Endodermal cell (in vitro differentiated cells): ENCODE measurements at regions not wholly inside any gene's neighbourhood (a gene's known extent, or its start where the extent isn't known, plus 50 kb on each side); places are given as distances from the start of the nearest gene placed in this dataset.

Experiments
- DNase-seq: peaks from one replicate; pipeline ENCODE4 v3.0.0-alpha.2; 2017
- H3K27ac ChIP-seq: 2 replicates; pipeline ENCODE4 v1.5.1; 2013; ENCODE audit warnings: mild to moderate bottlenecking, low read depth, low read length, moderate library complexity
- H3K27me3 ChIP-seq: 2 replicates; pipeline ENCODE4 v1.6.1; 2013; ENCODE audit warnings: mild to moderate bottlenecking, low read length, moderate library complexity; ENCODE audit not compliant: insufficient read depth, control insufficient read depth, poor library complexity, severe bottlenecking
- H3K36me3 ChIP-seq: 2 replicates; pipeline ENCODE4 v1.7.0; 2013; ENCODE audit warnings: mild to moderate bottlenecking, low read length, moderate library complexity; ENCODE audit not compliant: control insufficient read depth, insufficient read depth
- H3K4me1 ChIP-seq: one replicate; pipeline ENCODE4 v1.7.0; 2013; ENCODE audit warnings: low read length; ENCODE audit not compliant: control insufficient read depth, insufficient read depth
- H3K4me3 ChIP-seq: 2 replicates; pipeline ENCODE4 v1.5.1; 2013; ENCODE audit warnings: mild to moderate bottlenecking, low read length, moderate library complexity
- H3K9ac ChIP-seq: 2 replicates; pipeline ENCODE4 v1.6.1; 2013; ENCODE audit warnings: mild to moderate bottlenecking, low read length, moderate library complexity; ENCODE audit not compliant: poor library complexity, severe bottlenecking; ENCODE audit errors: extremely low read depth
- H3K9me3 ChIP-seq: 2 replicates; pipeline ENCODE4 v1.6.1; 2013; ENCODE audit warnings: mild to moderate bottlenecking, low read length, moderate library complexity; ENCODE audit not compliant: control insufficient read depth
- H3K27ac Mint-ChIP-seq: 2 replicates; pipeline ENCODE4 v1.8.0; 2020; ENCODE audit warnings: mixed read lengths
- H3K27me3 Mint-ChIP-seq: 2 replicates; pipeline ENCODE4 v1.8.0; 2021; ENCODE audit warnings: mild to moderate bottlenecking, mixed read lengths; ENCODE audit not compliant: insufficient read depth
- H3K36me3 Mint-ChIP-seq: 2 replicates; pipeline ENCODE4 v1.8.0; 2020; ENCODE audit warnings: low read depth, mixed read lengths
- H3K4me1 Mint-ChIP-seq: 2 replicates; pipeline ENCODE4 v1.8.0; 2020; ENCODE audit warnings: mixed read lengths
- H3K4me3 Mint-ChIP-seq: 2 replicates; pipeline ENCODE4 v1.8.0; 2020; ENCODE audit warnings: mild to moderate bottlenecking, moderate library complexity, mixed read lengths
- H3K9me3 Mint-ChIP-seq: 2 replicates; pipeline ENCODE4 v1.8.0; 2020; ENCODE audit warnings: mild to moderate bottlenecking, mixed read lengths
- CTCF ChIP-seq: fragments of 200-600 bp; sonication (generic); conservative IDR thresholded peaks from 2 replicates; pipeline ENCODE4 v1.5.0; 2021; ENCODE audit warnings: antibody characterized with exemption, mild to moderate bottlenecking
- WGBS, 2 experiments: methylation state at CpG; one replicate each; pipeline versions ENCODE4 v1.1.5 to v1.1.7; 2013; ENCODE audit warnings: missing lambda C conversion rate in 2 of 2, mixed read lengths in 1 of 2; ENCODE audit not compliant: insufficient coverage in 1 of 2, insufficient read length in 1 of 2; 5-methylcytosine and 5-hydroxymethylcytosine counted together

DNA sequence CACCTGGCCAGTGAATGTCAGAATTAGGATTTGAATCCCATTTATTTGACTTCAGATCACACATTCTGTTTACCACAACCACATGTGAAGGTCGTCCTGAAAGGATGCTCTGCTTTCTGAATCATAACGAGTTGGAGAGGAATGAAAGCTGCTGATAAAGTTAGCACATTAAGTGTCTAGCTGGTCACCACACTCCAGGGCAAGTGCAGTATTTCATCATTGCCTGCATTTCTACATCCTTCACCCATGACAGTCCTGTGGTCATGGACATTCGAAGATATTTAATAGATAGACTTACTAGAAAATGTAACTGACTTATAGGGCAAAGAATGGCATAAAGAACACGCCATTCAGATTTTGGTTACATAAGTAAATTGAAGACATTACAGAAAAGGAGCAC is 52.7 kb upstream of the ST6GALNAC3 start:
- H3K36me3 Mint-ChIP-seq, result no peaks in the 10 kb centered on the region
- TF ChIP-seq CTCF, result no peak
- Histone ChIP-seq H3K4me3 (no peak overlapping the region), H3K9ac (no peak overlapping the region), H3K9me3 (peaks cover 8% of the 10 kb centered on the region), H3K27me3 (no peaks in the 10 kb centered on the region), H3K36me3 (no peaks in the 10 kb centered on the region), H3K4me1 (peaks cover 5% of the 10 kb centered on the region), H3K27ac (no peak overlapping the region)
- no peak overlapping the region for H3K27ac Mint-ChIP-seq
- DNase-seq, result no peak
- no peak overlapping the region for H3K4me3 Mint-ChIP-seq
- 67 to 69% methylated on average over 3 to 4 of the region's 4 CpGs for WGBS, 2 experiments
- H3K27me3 Mint-ChIP-seq, result no peaks in the 10 kb centered on the region
- peaks cover 2% of the 10 kb centered on the region for H3K9me3 Mint-ChIP-seq
- H3K4me1 Mint-ChIP-seq, result peaks cover 14% of the 10 kb centered on the region

DNA sequence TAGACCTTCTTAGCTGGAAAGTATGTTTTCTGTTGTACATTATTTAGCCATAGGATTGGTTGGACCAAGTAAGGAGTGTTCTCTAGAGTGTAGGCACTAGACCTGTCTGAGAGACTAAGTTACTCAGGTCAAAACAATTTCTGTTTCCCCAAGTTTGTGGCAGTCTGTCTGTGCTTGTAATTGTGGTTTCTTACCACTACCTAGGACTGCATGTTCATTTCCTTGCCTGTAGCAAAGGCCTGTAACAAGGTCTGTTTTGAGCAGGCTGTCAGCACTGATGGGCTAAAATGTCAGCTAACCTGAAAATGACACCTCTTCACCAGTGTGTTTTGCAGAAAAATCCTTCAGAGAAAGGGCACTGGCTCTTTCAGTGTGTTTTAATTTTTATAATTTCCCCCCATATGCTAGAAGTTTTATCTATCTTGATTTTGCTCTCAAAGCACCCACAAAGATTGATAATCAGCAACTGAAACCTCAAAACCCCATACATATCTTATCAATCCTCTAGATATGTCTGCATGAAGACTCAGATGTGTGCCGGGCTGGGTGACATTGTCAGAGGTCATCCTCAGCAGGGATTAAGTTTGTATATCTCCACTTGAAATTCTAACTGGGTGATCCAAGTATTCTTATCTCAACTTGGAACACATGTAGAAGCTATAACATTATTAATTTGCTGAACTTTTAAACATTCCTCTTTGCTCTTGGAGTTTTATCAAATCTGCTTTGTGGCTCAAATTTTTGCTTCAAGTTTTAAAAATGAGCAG is 50.7 kb upstream of the ST6GALNAC3 start:
- H3K27ac ChIP-seq, result no peak overlapping the region
- H3K27me3 Mint-ChIP-seq, result no peaks in the 10 kb centered on the region
- H3K36me3 Mint-ChIP-seq, result no peaks in the 10 kb centered on the region

More for the DNA sequence above, 50.7 kb upstream of the ST6GALNAC3 start:
- Histone ChIP-seq H3K4me1 (no peaks in the 10 kb centered on the region), H3K4me3 (no peak overlapping the region), H3K27me3 (no peaks in the 10 kb centered on the region), H3K9me3 (no peaks in the 10 kb centered on the region), H3K36me3 (no peaks in the 10 kb centered on the region), H3K9ac (no peak overlapping the region)
- DNase-seq, result no peak
- no peak overlapping the region for H3K27ac Mint-ChIP-seq
- no peak for TF ChIP-seq CTCF
- H3K4me1 Mint-ChIP-seq, result peaks cover 7% of the 10 kb centered on the region
- WGBS, 2 experiments, result 66 to 83% methylated on average over 1 of the region's 1 CpG
- no peak overlapping the region for H3K4me3 Mint-ChIP-seq
- no peaks in the 10 kb centered on the region for H3K9me3 Mint-ChIP-seq
